ENCODE measurements at regions not wholly inside any gene's neighbourhood (a gene's known extent, or its start where the extent isn't known, plus 50 kb on each side); places are given as distances from the start of the nearest gene placed in this dataset.

DNA sequence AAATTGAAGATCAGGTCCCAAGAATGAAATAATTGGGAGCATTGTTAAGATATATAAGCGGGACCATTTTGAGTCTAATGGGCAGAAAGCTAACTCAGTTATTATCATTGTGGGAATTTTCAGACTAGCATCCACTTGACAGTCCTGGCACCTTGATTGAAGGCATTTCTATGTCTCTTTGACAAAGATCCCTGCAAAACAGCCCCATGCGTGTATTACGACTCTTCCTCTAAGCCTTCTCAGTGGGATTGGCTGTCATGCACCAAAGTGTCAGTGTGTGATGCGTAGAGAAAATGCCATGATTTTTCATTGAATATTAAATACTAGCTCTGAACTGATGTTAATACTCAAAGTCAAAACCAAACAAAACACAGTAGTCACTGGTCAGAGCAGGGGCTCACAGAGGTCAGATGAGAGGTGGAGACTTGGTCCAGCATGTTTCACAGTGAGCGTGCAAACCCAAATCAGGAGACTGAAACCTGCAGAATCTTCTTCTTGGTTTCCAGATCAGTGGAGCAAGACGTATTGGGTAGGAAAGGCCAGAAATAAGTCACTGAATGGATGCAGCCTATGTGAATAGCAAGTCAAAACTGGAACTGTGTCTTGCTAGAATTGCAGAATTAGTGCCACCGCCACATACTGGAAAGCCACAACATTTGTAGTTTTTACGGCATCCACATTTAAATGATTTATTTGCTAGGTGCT, 303.6 kb upstream of the AKR1E2 start:
- no peak overlapping the region for H3K4me3 ChIP-seq (ENCODE audit: low read length)
- DNase-seq (ENCODE audit: low read depth, low spot score), result no peak

GRCh38 chr10:4519658-4520402, 306.2 kb upstream of the AKR1E2 start:
- H3K4me3 ChIP-seq (ENCODE audit: low read length), result no peak overlapping the region
- DNase-seq (ENCODE audit: low read depth, low spot score), result no peak

DNA sequence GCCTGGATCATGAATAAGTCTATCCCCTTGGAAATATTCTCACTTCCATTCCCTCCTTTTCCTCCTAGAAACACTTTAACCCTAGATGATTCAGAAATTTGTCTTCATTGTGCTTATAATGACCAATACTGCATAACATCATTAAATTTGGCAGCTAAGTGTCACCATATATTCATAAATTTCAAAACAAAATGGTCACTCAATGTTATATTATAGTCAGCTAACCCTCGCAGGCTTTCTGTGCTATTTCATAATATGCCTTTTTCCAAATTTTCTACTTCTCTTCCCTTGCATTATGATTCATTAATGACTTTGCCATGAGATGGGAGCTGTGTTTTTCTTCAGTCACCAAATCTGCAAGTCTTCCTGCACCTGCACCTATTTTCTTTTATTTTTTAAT, 308.3 kb upstream of the AKR1E2 start:
- no peak overlapping the region for H3K4me3 ChIP-seq (ENCODE audit: low read length)
- DNase-seq (ENCODE audit: low read depth, low spot score), result no peak

DNA sequence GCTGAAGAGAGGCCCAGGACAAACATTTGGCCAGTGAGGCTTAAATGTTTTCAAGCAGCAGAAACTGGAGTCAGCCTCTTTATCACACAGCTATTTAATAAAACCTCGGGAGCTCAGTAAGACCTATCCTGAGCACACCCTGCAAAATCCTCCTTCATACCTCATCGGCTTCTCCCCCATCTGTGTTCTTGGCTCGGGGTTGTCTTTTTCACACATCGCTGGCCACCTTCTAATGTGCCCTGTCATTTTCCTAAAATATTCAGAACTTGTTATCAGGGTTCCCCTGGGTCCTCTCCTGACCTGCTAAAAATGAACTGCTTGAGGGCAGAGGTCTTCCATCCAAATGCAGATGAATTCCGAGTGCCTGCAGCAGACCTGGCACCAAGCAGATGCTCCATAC, 310.3 kb upstream of the AKR1E2 start:
- no peak for DNase-seq (ENCODE audit: low read depth, low spot score)
- H3K4me3 ChIP-seq (ENCODE audit: low read length), result no peak overlapping the region

DNA sequence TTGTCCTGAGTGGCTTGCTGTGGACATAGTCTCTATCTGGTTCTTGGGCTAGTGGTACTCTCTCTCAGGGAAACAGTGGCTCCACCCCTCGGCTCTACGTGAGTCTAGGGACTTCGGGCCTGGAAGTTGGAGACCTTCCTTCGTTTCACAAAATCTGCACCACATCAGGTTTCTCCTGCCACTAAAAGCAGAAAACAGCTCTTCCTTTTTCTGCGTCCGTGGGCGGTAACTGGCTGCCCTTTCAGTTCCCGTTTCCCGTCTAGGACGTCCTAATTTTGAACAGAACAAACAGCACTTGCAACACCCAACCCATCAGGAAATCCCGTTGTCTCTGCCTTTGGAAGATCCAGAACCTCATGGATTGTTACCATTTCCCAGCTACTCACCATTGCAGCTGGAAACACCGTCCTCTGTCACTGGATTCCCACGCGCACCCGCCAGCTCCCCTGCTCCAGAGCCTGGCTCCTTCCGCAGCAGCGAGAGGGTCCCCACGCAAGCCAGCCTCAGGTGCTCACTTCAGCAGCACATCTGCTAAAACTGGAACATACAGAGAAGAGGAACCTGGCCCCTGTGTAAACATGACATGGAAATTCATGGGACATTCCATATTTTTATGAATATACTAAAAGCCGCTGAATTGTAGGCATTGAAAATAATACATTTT, 311.4 kb upstream of the AKR1E2 start:
- DNase-seq (ENCODE audit: low read depth, low spot score), result no peak
- H3K4me3 ChIP-seq (ENCODE audit: low read length), result no peak overlapping the region

DNA sequence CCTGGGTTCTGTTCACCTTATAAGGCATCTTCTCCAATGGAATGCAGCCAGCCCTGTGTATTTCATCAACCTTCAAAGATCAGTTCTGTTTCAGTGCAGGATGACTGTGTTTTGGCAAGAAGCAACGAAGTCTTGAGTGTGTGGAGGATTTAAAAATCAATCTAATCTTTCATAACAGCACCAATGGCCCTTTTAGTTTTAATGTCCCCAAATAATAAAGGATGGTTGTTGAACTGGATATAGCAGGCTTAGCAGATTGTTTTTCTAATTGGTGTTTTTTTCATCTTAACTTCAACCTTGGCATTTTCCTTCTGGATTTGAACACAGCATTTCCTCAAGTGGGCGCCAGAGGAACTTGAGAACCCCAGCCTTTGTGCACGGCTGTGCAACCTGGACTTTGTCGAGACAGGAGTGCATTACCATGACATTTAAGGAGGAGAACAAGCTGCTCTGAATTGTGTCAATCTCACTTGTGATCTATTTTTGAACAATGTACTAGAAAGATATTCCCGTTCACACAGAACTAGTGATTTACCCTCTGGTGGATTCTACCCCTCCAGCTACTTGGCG, 313.3 kb upstream of the AKR1E2 start:
- H3K4me3 ChIP-seq (ENCODE audit: low read length), result no peak overlapping the region
- no peak for DNase-seq (ENCODE audit: low read depth, low spot score)

- no peak overlapping the region for H3K4me3 ChIP-seq (ENCODE audit: low read length)
- DNase-seq (ENCODE audit: low read depth, low spot score), result no peak
Observed at GRCh38 chr10:4512196-4512595, 313.8 kb upstream of the AKR1E2 start.

GRCh38 chr10:4511509-4511908, 314.5 kb upstream of the AKR1E2 start:
- H3K4me3 ChIP-seq (ENCODE audit: low read length), result no peak overlapping the region
- no peak for DNase-seq (ENCODE audit: low read depth, low spot score)

DNA sequence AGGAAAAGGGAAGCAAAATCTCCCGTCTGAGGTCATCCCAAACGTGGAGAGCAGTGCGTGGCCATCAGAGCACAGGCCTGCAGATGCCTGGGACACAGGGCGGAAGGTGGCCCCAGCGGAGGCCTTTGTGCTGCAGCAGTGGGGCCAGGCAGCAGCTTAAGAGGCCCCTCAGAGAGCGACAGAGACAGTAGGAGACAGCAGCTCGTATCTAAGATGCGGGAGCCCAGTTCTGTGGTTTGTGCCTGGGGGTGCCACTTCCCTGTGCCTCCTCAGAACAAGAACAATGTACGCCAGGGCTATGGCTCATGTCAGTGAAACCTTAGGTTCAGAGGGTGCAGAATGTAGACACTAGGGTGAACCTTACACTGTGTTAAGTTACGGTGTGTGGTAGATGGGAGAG, 316.6 kb upstream of the AKR1E2 start:
- no peak overlapping the region for H3K4me3 ChIP-seq (ENCODE audit: low read length)
- no peak for DNase-seq (ENCODE audit: low read depth, low spot score)

DNA sequence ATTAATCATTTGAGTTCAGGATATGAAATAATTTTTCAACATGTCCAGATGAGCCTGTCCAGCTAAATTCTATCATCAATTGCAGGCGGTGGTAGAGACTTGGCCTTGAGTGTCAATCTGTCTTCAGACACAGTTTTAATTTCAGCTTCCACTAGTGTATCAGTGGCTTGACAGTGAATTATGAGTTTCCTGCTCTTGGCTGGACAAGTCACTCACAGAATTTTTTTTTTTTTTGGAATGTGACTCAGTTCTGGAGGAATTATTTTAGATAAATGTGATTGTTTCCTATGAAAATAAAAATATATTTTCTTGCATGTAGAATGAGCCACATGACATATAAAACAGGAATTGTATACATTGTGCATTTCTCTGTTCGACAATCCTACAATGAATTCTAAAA, 319.9 kb upstream of the AKR1E2 start:
- H3K4me3 ChIP-seq (ENCODE audit: low read length), result no peak overlapping the region

DNA sequence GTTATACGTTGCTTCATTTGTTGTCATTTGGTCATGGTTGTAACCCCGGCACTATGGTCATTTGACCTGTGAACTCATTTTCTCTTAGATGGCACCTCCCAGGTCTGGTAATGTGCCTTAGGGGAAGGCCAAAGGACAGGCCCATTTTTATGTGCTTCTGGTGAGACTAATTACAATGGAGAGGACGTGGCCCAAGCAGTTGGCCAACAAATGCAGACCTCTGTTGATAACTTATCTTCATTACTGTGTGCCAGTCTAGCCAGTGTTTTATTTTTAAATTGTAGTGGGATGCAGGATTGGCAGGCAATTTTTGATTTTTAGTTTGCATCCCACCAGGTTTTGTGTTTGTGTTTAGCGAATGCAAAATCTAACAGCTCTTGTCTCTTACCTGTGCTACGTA, 321.5 kb upstream of the AKR1E2 start:
- no peak overlapping the region for H3K4me3 ChIP-seq (ENCODE audit: low read length)
- DNase-seq (ENCODE audit: low read depth, low spot score), result no peak

More for the DNA sequence above, 319.9 kb upstream of the AKR1E2 start:
- no peak for DNase-seq (ENCODE audit: low read depth, low spot score)

- DNase-seq (ENCODE audit: low read depth, low spot score), result no peak
- H3K4me3 ChIP-seq (ENCODE audit: low read length), result no peak overlapping the region
Observed at GRCh38 chr10:4503076-4503475, 322.9 kb upstream of the AKR1E2 start.

- no peak for DNase-seq (ENCODE audit: low read depth, low spot score)
- H3K4me3 ChIP-seq (ENCODE audit: low read length), result no peak overlapping the region
Observed at GRCh38 chr10:4501306-4501705, 324.7 kb upstream of the AKR1E2 start.

GRCh38 chr10:4498711-4499251, 327.2 kb upstream of the AKR1E2 start:
- no peak for DNase-seq (ENCODE audit: low read depth, low spot score)
- H3K4me3 ChIP-seq (ENCODE audit: low read length), result no peak overlapping the region

- DNase-seq (ENCODE audit: low read depth, low spot score), result no peak
- H3K4me3 ChIP-seq (ENCODE audit: low read length), result no peak overlapping the region
Observed at GRCh38 chr10:4494551-4494950, 331.5 kb upstream of the AKR1E2 start.

GRCh38 chr10:4492202-4492601, 333.8 kb upstream of the AKR1E2 start:
- H3K4me3 ChIP-seq (ENCODE audit: low read length), result no peak overlapping the region

GRCh38 chr10:4488904-4489303, 337.1 kb upstream of the AKR1E2 start:
- no peak overlapping the region for H3K4me3 ChIP-seq (ENCODE audit: low read length)
- DNase-seq (ENCODE audit: low read depth, low spot score), result no peak

More at GRCh38 chr10:4492202-4492601, 333.8 kb upstream of the AKR1E2 start:
- DNase-seq (ENCODE audit: low read depth, low spot score), result no peak

DNA sequence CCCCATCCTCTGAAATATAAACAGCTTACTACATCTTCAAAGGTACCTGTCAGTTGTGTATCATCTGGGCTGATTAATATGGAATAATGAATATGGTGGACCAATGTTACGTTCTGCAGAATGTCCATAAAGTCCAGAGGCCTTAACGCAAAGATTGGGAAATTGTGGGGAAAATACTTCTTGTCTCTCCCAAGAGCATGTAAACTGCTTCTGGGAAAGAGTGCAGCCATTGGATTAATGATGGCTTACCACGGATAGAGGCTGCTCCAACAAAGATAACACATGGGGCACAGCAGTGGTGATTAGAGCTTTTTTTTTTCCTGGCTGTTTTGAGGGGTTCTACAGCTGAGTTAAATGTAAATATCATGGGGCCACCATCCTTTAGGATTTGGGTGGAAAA, 340.4 kb upstream of the AKR1E2 start:
- H3K4me3 ChIP-seq (ENCODE audit: low read length), result no peak overlapping the region
- DNase-seq (ENCODE audit: low read depth, low spot score), result no peak

GRCh38 chr10:4483811-4484210, 342.2 kb upstream of the AKR1E2 start:
- DNase-seq (ENCODE audit: low read depth, low spot score), result no peak

GRCh38 chr10:4482659-4483058, 343.3 kb upstream of the AKR1E2 start:
- DNase-seq (ENCODE audit: low read depth, low spot score), result no peak
- H3K4me3 ChIP-seq (ENCODE audit: low read length), result no peak overlapping the region

More at GRCh38 chr10:4483811-4484210, 342.2 kb upstream of the AKR1E2 start:
- no peak overlapping the region for H3K4me3 ChIP-seq (ENCODE audit: low read length)

All from Jurkat, Clone E6-1 (cell line).